ENCODE measurements at regions not wholly inside any gene's neighbourhood (a gene's known extent, or its start where the extent isn't known, plus 50 kb on each side); places are given as distances from the start of the nearest gene placed in this dataset.

GRCh38 chr2:41829052-41829451, 218.8 kb upstream of the PKDCC start:
- Histone ChIP-seq H3K9me3 (ENCODE audit: control insufficient read depth, low read depth, low read length) (no peaks in the 10 kb centered on the region), H3K4me1 (ENCODE audit: control insufficient read depth, insufficient read depth, low read length) (peaks cover 38% of the 10 kb centered on the region), H3K27me3 (ENCODE audit: control insufficient read depth, insufficient read depth, low read length) (no peaks in the 10 kb centered on the region), H3K27ac (ENCODE audit: low read length) (no peak overlapping the region), H3K4me3 (ENCODE audit: low read length) (no peak overlapping the region), H3K36me3 (ENCODE audit: control insufficient read depth, insufficient read depth, low read length) (no peaks in the 10 kb centered on the region)
- WGBS (ENCODE audit: insufficient coverage, low lambda C conversion rate), result no CpG with 5 or more reads among the region's 1 CpG
- DNase-seq, result no peak

GRCh38 chr2:41830600-41830999, 217.2 kb upstream of the PKDCC start:
- 80% methylated on average over 1 of the region's 1 CpG for WGBS (ENCODE audit: insufficient coverage, low lambda C conversion rate)
- H3K27ac ChIP-seq (ENCODE audit: low read length), result no peak overlapping the region
- H3K36me3 ChIP-seq (ENCODE audit: control insufficient read depth, insufficient read depth, low read length), result no peaks in the 10 kb centered on the region
- no peak for DNase-seq
- no peaks in the 10 kb centered on the region for H3K9me3 ChIP-seq (ENCODE audit: control insufficient read depth, low read depth, low read length)
- H3K27me3 ChIP-seq (ENCODE audit: control insufficient read depth, insufficient read depth, low read length), result no peaks in the 10 kb centered on the region
- peaks cover 31% of the 10 kb centered on the region for H3K4me1 ChIP-seq (ENCODE audit: control insufficient read depth, insufficient read depth, low read length)
- H3K4me3 ChIP-seq (ENCODE audit: low read length), result no peak overlapping the region

GRCh38 chr2:41832218-41832617, 215.6 kb upstream of the PKDCC start:
- no peak for DNase-seq
- Histone ChIP-seq H3K27me3 (ENCODE audit: control insufficient read depth, insufficient read depth, low read length) (no peaks in the 10 kb centered on the region), H3K4me1 (ENCODE audit: control insufficient read depth, insufficient read depth, low read length) (peaks cover 15% of the 10 kb centered on the region), H3K36me3 (ENCODE audit: control insufficient read depth, insufficient read depth, low read length) (no peaks in the 10 kb centered on the region), H3K27ac (ENCODE audit: low read length) (no peak overlapping the region), H3K4me3 (ENCODE audit: low read length) (no peak overlapping the region), H3K9me3 (ENCODE audit: control insufficient read depth, low read depth, low read length) (no peaks in the 10 kb centered on the region)
- 80% methylated on average over 1 of the region's 5 CpGs for WGBS (ENCODE audit: insufficient coverage, low lambda C conversion rate)

GRCh38 chr2:41835401-41835800, 212.4 kb upstream of the PKDCC start:
- Histone ChIP-seq H3K4me1 (ENCODE audit: control insufficient read depth, insufficient read depth, low read length) (no peaks in the 10 kb centered on the region), H3K27ac (ENCODE audit: low read length) (no peak overlapping the region), H3K9me3 (ENCODE audit: control insufficient read depth, low read depth, low read length) (no peaks in the 10 kb centered on the region), H3K36me3 (ENCODE audit: control insufficient read depth, insufficient read depth, low read length) (no peaks in the 10 kb centered on the region), H3K4me3 (ENCODE audit: low read length) (no peak overlapping the region), H3K27me3 (ENCODE audit: control insufficient read depth, insufficient read depth, low read length) (no peaks in the 10 kb centered on the region)
- DNase-seq, result no peak
- no CpG with 5 or more reads among the region's 1 CpG for WGBS (ENCODE audit: insufficient coverage, low lambda C conversion rate)

GRCh38 chr2:41836948-41837347, 210.9 kb upstream of the PKDCC start:
- H3K36me3 ChIP-seq (ENCODE audit: control insufficient read depth, insufficient read depth, low read length), result no peaks in the 10 kb centered on the region
- H3K9me3 ChIP-seq (ENCODE audit: control insufficient read depth, low read depth, low read length), result no peaks in the 10 kb centered on the region
- DNase-seq, result peak; percentile 23 to 57
- no CpG with 5 or more reads among the region's 4 CpGs for WGBS (ENCODE audit: insufficient coverage, low lambda C conversion rate)
- no peak overlapping the region for H3K27ac ChIP-seq (ENCODE audit: low read length)
- H3K27me3 ChIP-seq (ENCODE audit: control insufficient read depth, insufficient read depth, low read length), result no peaks in the 10 kb centered on the region
- peaks cover 5% of the 10 kb centered on the region for H3K4me1 ChIP-seq (ENCODE audit: control insufficient read depth, insufficient read depth, low read length)
- no peak overlapping the region for H3K4me3 ChIP-seq (ENCODE audit: low read length)

GRCh38 chr2:41837610-41838009, 210.2 kb upstream of the PKDCC start:
- DNase-seq, result no peak
- peaks cover 5% of the 10 kb centered on the region for H3K4me1 ChIP-seq (ENCODE audit: control insufficient read depth, insufficient read depth, low read length)
- no peak overlapping the region for H3K4me3 ChIP-seq (ENCODE audit: low read length)
- no peak overlapping the region for H3K27ac ChIP-seq (ENCODE audit: low read length)
- H3K36me3 ChIP-seq (ENCODE audit: control insufficient read depth, insufficient read depth, low read length), result no peaks in the 10 kb centered on the region
- no peaks in the 10 kb centered on the region for H3K9me3 ChIP-seq (ENCODE audit: control insufficient read depth, low read depth, low read length)
- no peaks in the 10 kb centered on the region for H3K27me3 ChIP-seq (ENCODE audit: control insufficient read depth, insufficient read depth, low read length)

GRCh38 chr2:41840702-41841551, 206.9 kb upstream of the PKDCC start:
- no peaks in the 10 kb centered on the region for H3K9me3 ChIP-seq (ENCODE audit: control insufficient read depth, low read depth, low read length)
- H3K36me3 ChIP-seq (ENCODE audit: control insufficient read depth, insufficient read depth, low read length), result no peaks in the 10 kb centered on the region
- H3K27ac ChIP-seq (ENCODE audit: low read length), result peak overlapping the region; percentile 87
- DNase-seq, result peak; percentile 97 to 98
- peak overlapping the region; percentile 72 for H3K4me3 ChIP-seq (ENCODE audit: low read length)
- peaks cover 5% of the 10 kb centered on the region for H3K4me1 ChIP-seq (ENCODE audit: control insufficient read depth, insufficient read depth, low read length)
- H3K27me3 ChIP-seq (ENCODE audit: control insufficient read depth, insufficient read depth, low read length), result no peaks in the 10 kb centered on the region
- WGBS (ENCODE audit: insufficient coverage, low lambda C conversion rate), result no CpG with 5 or more reads among the region's 48 CpGs

GRCh38 chr2:41846962-41847361, 200.9 kb upstream of the PKDCC start:
- H3K9me3 ChIP-seq (ENCODE audit: control insufficient read depth, low read depth, low read length), result no peaks in the 10 kb centered on the region
- H3K27ac ChIP-seq (ENCODE audit: low read length), result no peak overlapping the region

GRCh38 chr2:41847744-41848441, 199.9 kb upstream of the PKDCC start:
- Histone ChIP-seq H3K27me3 (ENCODE audit: control insufficient read depth, insufficient read depth, low read length) (no peaks in the 10 kb centered on the region), H3K27ac (ENCODE audit: low read length) (no peak overlapping the region), H3K36me3 (ENCODE audit: control insufficient read depth, insufficient read depth, low read length) (no peaks in the 10 kb centered on the region), H3K4me1 (ENCODE audit: control insufficient read depth, insufficient read depth, low read length) (no peaks in the 10 kb centered on the region), H3K4me3 (ENCODE audit: low read length) (no peak overlapping the region), H3K9me3 (ENCODE audit: control insufficient read depth, low read depth, low read length) (no peaks in the 10 kb centered on the region)
- 88% methylated on average over 1 of the region's 7 CpGs for WGBS (ENCODE audit: insufficient coverage, low lambda C conversion rate)
- DNase-seq, result peak; percentile 48 to 66

More at GRCh38 chr2:41846962-41847361, 200.9 kb upstream of the PKDCC start:
- no peak overlapping the region for H3K4me3 ChIP-seq (ENCODE audit: low read length)
- H3K4me1 ChIP-seq (ENCODE audit: control insufficient read depth, insufficient read depth, low read length), result no peaks in the 10 kb centered on the region
- DNase-seq, result no peak
- H3K36me3 ChIP-seq (ENCODE audit: control insufficient read depth, insufficient read depth, low read length), result no peaks in the 10 kb centered on the region
- H3K27me3 ChIP-seq (ENCODE audit: control insufficient read depth, insufficient read depth, low read length), result no peaks in the 10 kb centered on the region
- no CpG with 5 or more reads among the region's 1 CpG for WGBS (ENCODE audit: insufficient coverage, low lambda C conversion rate)

GRCh38 chr2:41851554-41851953, 196.3 kb upstream of the PKDCC start:
- Histone ChIP-seq H3K27me3 (ENCODE audit: control insufficient read depth, insufficient read depth, low read length) (no peaks in the 10 kb centered on the region), H3K4me1 (ENCODE audit: control insufficient read depth, insufficient read depth, low read length) (no peaks in the 10 kb centered on the region), H3K27ac (ENCODE audit: low read length) (no peak overlapping the region), H3K9me3 (ENCODE audit: control insufficient read depth, low read depth, low read length) (no peaks in the 10 kb centered on the region), H3K36me3 (ENCODE audit: control insufficient read depth, insufficient read depth, low read length) (no peaks in the 10 kb centered on the region), H3K4me3 (ENCODE audit: low read length) (no peak overlapping the region)
- no peak for DNase-seq
- WGBS (ENCODE audit: insufficient coverage, low lambda C conversion rate), result no CpG with 5 or more reads among the region's 5 CpGs
